Loucy (cell line): ENCODE measurements at regions not wholly inside any gene's neighbourhood (a gene's known extent, or its start where the extent isn't known, plus 50 kb on each side); places are given as distances from the start of the nearest gene placed in this dataset.

Source experiments
- CTCF ChIP-seq: fragments of 200-600 bp; sonication (generic); conservative IDR thresholded peaks from 2 replicates; pipeline ENCODE4 v1.5.1; 2014; ENCODE audit warnings: mild to moderate bottlenecking, antibody characterized with exemption, low read length
- EZH2phosphoT487 ChIP-seq: fragments of 200-600 bp; IDR thresholded peaks from 2 replicates; pipeline ENCODE4 v1.6.1; 2018; ENCODE audit warnings: antibody characterized with exemption, mild to moderate bottlenecking, moderate library complexity, borderline replicate concordance

- TF ChIP-seq CTCF (no peak), EZH2phosphoT487 (no peak)
Measured at GRCh38 chr3:165658027-165658426, 179.2 kb downstream of the BCHE start.
